H1 (cell line): ENCODE measurements at regions not wholly inside any gene's neighbourhood (a gene's known extent, or its start where the extent isn't known, plus 50 kb on each side); places are given as distances from the start of the nearest gene placed in this dataset.

Experiments used
- CTCF ChIA-PET: fragments of 300-600 bp; sonication (Branson Sonifier 250); formaldehyde crosslinking; loops from one replicate; lab custom pipeline; 2021; ENCODE audit not compliant: partially characterized antibody; lab: Charles Lee
- POLR2A ChIA-PET: fragments of 300-600 bp; sonication (Branson Sonifier 250); formaldehyde crosslinking; loops from one replicate; lab custom pipeline; 2021; ENCODE audit warnings: inconsistent platforms; ENCODE audit not compliant: partially characterized antibody; lab: Charles Lee
- DNase-seq, 2 experiments: peaks; one replicate each; pipeline versions ENCODE4 v3.0.0 to v3.0.0-alpha.2; 2010 to 2022; ENCODE audit warnings: low spot score in 2 of 2, low read depth in 1 of 2, mixed read lengths in 1 of 2
- FAIRE-seq: peaks from 2 replicates; lab custom pipeline; 2011; peaks lifted over from hg19 to GRCh38; lab: Jason Lieb, UNC
- H2AFZ ChIP-seq: 2 replicates; pipeline ENCODE4 v1.8.1; 2012; ENCODE audit warnings: low read length, inconsistent platforms
- H2AK5ac ChIP-seq: 2 replicates; pipeline ENCODE4 v1.6.1; 2013; ENCODE audit warnings: low read depth, low read length
- H2BK120ac ChIP-seq: replicated peaks from 2 replicates; pipeline ENCODE3; 2013; ENCODE audit warnings: low read depth, low read length, inconsistent platforms
- H2BK12ac ChIP-seq: 2 replicates; pipeline ENCODE4 v1.6.1; 2013; ENCODE audit warnings: low read depth, low read length
- H2BK15ac ChIP-seq: 2 replicates; pipeline ENCODE4 v1.6.1; 2013; ENCODE audit warnings: low read length
- H2BK20ac ChIP-seq: 2 replicates; pipeline ENCODE4 v1.6.1; 2013; ENCODE audit warnings: low read length
- H2BK5ac ChIP-seq: 2 replicates; pipeline ENCODE4 v1.6.1; 2013; ENCODE audit warnings: low read depth, low read length
- H3K14ac ChIP-seq: 2 replicates; pipeline ENCODE4 v1.6.1; 2013; ENCODE audit warnings: inconsistent platforms; ENCODE audit not compliant: insufficient read length
- H3K18ac ChIP-seq: 2 replicates; pipeline ENCODE4 v1.6.1; 2013; ENCODE audit warnings: low read length; ENCODE audit errors: extremely low read depth
- H3K23ac ChIP-seq: 2 replicates; pipeline ENCODE4 v1.6.1; 2013; ENCODE audit warnings: inconsistent platforms; ENCODE audit not compliant: insufficient read length
- H3K23me2 ChIP-seq: 2 replicates; pipeline ENCODE4 v1.6.1; 2013; ENCODE audit warnings: low read depth, low read length
- H3K27ac ChIP-seq: 2 replicates; pipeline ENCODE4 v1.6.1; 2011; ENCODE audit warnings: low read depth, low read length, inconsistent platforms
- H3K27me3 ChIP-seq, 4 experiments: replicated peaks in 1 of 4; 1 replicate in 1 of 4; 2 replicates in 3 of 4; pipeline versions ENCODE4 v1.6.1 to v1.8.1; 2011 to 2013; ENCODE audit warnings: low read length in 3 of 4, mild to moderate bottlenecking in 3 of 4, inconsistent platforms in 2 of 4, mixed read lengths in 2 of 4, moderate library complexity in 1 of 4; ENCODE audit not compliant: control insufficient read depth in 3 of 4, insufficient read depth in 3 of 4; ENCODE audit errors: extremely low read depth in 1 of 4
- H3K36me3 ChIP-seq, 4 experiments: 2 replicates each; pipeline versions ENCODE4 v1.6.1 to v1.8.1; 2011 to 2013; ENCODE audit warnings: mild to moderate bottlenecking in 4 of 4, low read length in 3 of 4, moderate library complexity in 2 of 4, control low read depth in 1 of 4, inconsistent platforms in 1 of 4; ENCODE audit not compliant: insufficient read depth in 4 of 4, control insufficient read depth in 2 of 4
- H3K4ac ChIP-seq: replicated peaks from 2 replicates; pipeline ENCODE3; 2013; ENCODE audit warnings: low read length, low read depth, mixed read lengths, inconsistent platforms; ENCODE audit not compliant: insufficient read length
- H3K4me1 ChIP-seq, 4 experiments: replicated peaks in 1 of 4; 1 replicate in 1 of 4; 2 replicates in 3 of 4; pipeline versions ENCODE4 v1.6.1 to v1.8.1; 2011 to 2013; ENCODE audit warnings: low read length in 3 of 4, inconsistent platforms in 2 of 4, mixed read lengths in 1 of 4; ENCODE audit not compliant: insufficient read depth in 4 of 4, control insufficient read depth in 3 of 4
- H3K4me2 ChIP-seq, 2 experiments: 2 replicates each; pipeline versions ENCODE4 v1.6.1 to v1.8.1; 2011 to 2013; ENCODE audit warnings: low read depth in 2 of 2, low read length in 2 of 2, control low read depth in 1 of 2, inconsistent platforms in 1 of 2, mild to moderate bottlenecking in 1 of 2; ENCODE audit not compliant: insufficient read depth in 1 of 2
- H3K4me3 ChIP-seq, 4 experiments: fragments of 200-600, 300-600 bp in 1 of 4; sonication (generic), shearing (Covaris generic), sonication (Bioruptor Twin) in 1 of 4; 2 replicates each; pipeline versions ENCODE4 v1.5.1 to v1.8.1; 2011 to 2016; ENCODE audit warnings: low read length in 4 of 4, low read depth in 3 of 4, control low read depth in 2 of 4, inconsistent platforms in 2 of 4, mild to moderate bottlenecking in 2 of 4, mixed read lengths in 1 of 4, moderate library complexity in 1 of 4; ENCODE audit not compliant: insufficient read depth in 2 of 4; ENCODE audit errors: extremely low read depth in 1 of 4
- H3K56ac ChIP-seq: replicated peaks from 2 replicates; pipeline ENCODE3; 2013; ENCODE audit warnings: low read depth, mild to moderate bottlenecking, mixed read lengths, low read length, inconsistent platforms; ENCODE audit not compliant: insufficient read length
- H3K79me1 ChIP-seq: 2 replicates; pipeline ENCODE4 v1.6.1; 2013; ENCODE audit warnings: low read depth, low read length, control low read depth
- H3K79me2 ChIP-seq, 2 experiments: 2 replicates each; pipeline versions ENCODE4 v1.6.1 to v1.8.1; 2012 to 2013; ENCODE audit warnings: low read length in 2 of 2, mild to moderate bottlenecking in 2 of 2, inconsistent platforms in 1 of 2; ENCODE audit not compliant: insufficient read depth in 2 of 2, control insufficient read depth in 1 of 2
- H3K9ac ChIP-seq, 4 experiments: replicated peaks in 1 of 4; 1 replicate in 1 of 4; 2 replicates in 3 of 4; pipeline versions ENCODE4 v1.6.1 to v1.8.1; 2011 to 2013; ENCODE audit warnings: low read depth in 3 of 4, low read length in 3 of 4, control low read depth in 2 of 4, mild to moderate bottlenecking in 2 of 4, moderate library complexity in 2 of 4, inconsistent platforms in 1 of 4; ENCODE audit errors: extremely low read depth in 1 of 4
- H3K9me3 ChIP-seq, 2 experiments: 2 replicates each; pipeline versions ENCODE4 v1.6.1 to v1.8.1; 2012 to 2013; ENCODE audit warnings: mild to moderate bottlenecking in 2 of 2, moderate library complexity in 2 of 2, control low read depth in 1 of 2, inconsistent platforms in 1 of 2, low read depth in 1 of 2, low read length in 1 of 2, mixed read lengths in 1 of 2; ENCODE audit not compliant: insufficient read depth in 2 of 2
- H4K20me1 ChIP-seq, 2 experiments: replicated peaks in 1 of 2; 2 replicates each; pipeline versions ENCODE3 to v1.8.1; 2011 to 2013; ENCODE audit warnings: inconsistent platforms in 2 of 2, low read length in 2 of 2, mild to moderate bottlenecking in 1 of 2; ENCODE audit not compliant: insufficient read depth in 2 of 2, control insufficient read depth in 1 of 2
- H4K5ac ChIP-seq: 2 replicates; pipeline ENCODE4 v1.6.1; 2013; ENCODE audit warnings: low read length, low read depth, mixed read lengths, inconsistent platforms; ENCODE audit not compliant: insufficient read length
- H4K8ac ChIP-seq: 2 replicates; pipeline ENCODE4 v1.8.0; 2013; ENCODE audit warnings: mild to moderate bottlenecking, moderate library complexity, low read length, inconsistent platforms; ENCODE audit not compliant: insufficient read depth; ENCODE audit errors: extremely low read depth
- H4K91ac ChIP-seq: replicated peaks from 2 replicates; pipeline ENCODE3; 2013; ENCODE audit warnings: low read length, mixed read lengths, inconsistent platforms; ENCODE audit not compliant: insufficient read length
- ATF2 ChIP-seq: IDR thresholded peaks from 2 replicates; pipeline ENCODE4 v1.6.1; 2012; ENCODE audit warnings: low read length, inconsistent platforms
- ATF3 ChIP-seq: IDR thresholded peaks from 2 replicates; pipeline ENCODE4 v1.6.1; 2011; ENCODE audit warnings: low read depth, mild to moderate bottlenecking, low read length; ENCODE audit not compliant: insufficient read depth
- CBX8 ChIP-seq: fragments of 300-800, 300-1000 bp; sonication (generic); IDR thresholded peaks from 2 replicates; pipeline ENCODE4 v1.7.1; 2016; ENCODE audit warnings: low read depth, low read length, borderline replicate concordance
- SIRT6 ChIP-seq: IDR thresholded peaks from one replicate; pipeline ENCODE4 v1.7.1; 2012; ENCODE audit warnings: low read length, inconsistent platforms
- WGBS, 2 experiments: shearing (Covaris generic) in 1 of 2; methylation state at CpG; one replicate each; pipeline versions ENCODE4 v1.1.6 to v1.1.7; 2013 to 2015; ENCODE audit warnings: low lambda C conversion rate in 2 of 2, mixed read lengths in 2 of 2, inconsistent platforms in 1 of 2, low coverage in 1 of 2, missing lambda C conversion rate in 1 of 2; ENCODE audit not compliant: insufficient replicate concordance in 2 of 2, insufficient coverage in 1 of 2, insufficient read length in 1 of 2; ENCODE audit errors: extremely low coverage in 1 of 2, missing lambda C conversion rate in 1 of 2; 5-methylcytosine and 5-hydroxymethylcytosine counted together

GRCh38 chr2:138853761-138854160 is 73.6 kb upstream of the NXPH2 start:
- Histone ChIP-seq H3K56ac (no peak overlapping the region), H3K27ac (no peak overlapping the region), H4K20me1 (no peaks in the 10 kb centered on the region), H2BK20ac (no peak overlapping the region), H3K27me3 (no peaks in the 10 kb centered on the region), H2AFZ (no peak overlapping the region), H4K8ac (no peak overlapping the region), H2BK15ac (no peak overlapping the region), H3K23ac (no peak overlapping the region), H4K91ac (no peak overlapping the region), H2BK5ac (no peak overlapping the region), H3K4ac (no peak overlapping the region), H3K79me2 (no peaks in the 10 kb centered on the region), H3K4me3 (no peak overlapping the region), H2BK12ac (no peak overlapping the region), H2AK5ac (no peak overlapping the region), H3K14ac (no peak overlapping the region), H3K36me3 (no peaks in the 10 kb centered on the region), H3K23me2 (no peaks in the 10 kb centered on the region; the same call in 1 of the 2 replicates), H2BK120ac (no peak overlapping the region), H3K9ac (no peak overlapping the region), H3K9me3 (no peaks in the 10 kb centered on the region), H4K5ac (no peak overlapping the region), H3K4me1 (no peaks in the 10 kb centered on the region), H3K4me2 (no peak overlapping the region), H3K18ac (no peak overlapping the region), H3K79me1 (no peaks in the 10 kb centered on the region)
- CTCF ChIA-PET = interaction anchor here (1.4 kb wide), 1 partner anchor 10 kb away, joined by 9 read pairs; no protein-coding TSS in a partner anchor
- 87% methylated on average over 3 of the region's 3 CpGs; no CpG with 5 or more reads in 1 of the 2 experiments for WGBS, 2 experiments
- no peak for FAIRE-seq
- TF ChIP-seq ATF2 (no peak), ATF3 (no peak), CBX8 (no peak), SIRT6 (no peak)
- DNase-seq = no peak
- POLR2A ChIA-PET = no interaction called here
